Motor neuron (in vitro differentiated cells): ENCODE measurements at regions not wholly inside any gene's neighbourhood (a gene's known extent, or its start where the extent isn't known, plus 50 kb on each side); places are given as distances from the start of the nearest gene placed in this dataset.

Experiments
- ATAC-seq, 8 experiments: fragments of 200-7000 bp; cut with Tn5 transposase; replicated peaks in 6 of 8; 2 replicates each; pipeline ENCODE4 v1.8.0; 2021; ENCODE audit warnings: mild to moderate bottlenecking in 8 of 8, moderate library complexity in 8 of 8
- H3K27ac ChIP-seq, 2 donors: fragments of 250-450 bp; sonication (Bioruptor Pico); 2 replicates each; pipeline ENCODE4 v1.9.0; 2021; ENCODE audit warnings: antibody characterized with exemption in 2 of 2, mild to moderate bottlenecking in 2 of 2, moderate library complexity in 1 of 2
- H3K4me1 ChIP-seq, 2 donors: fragments of 250-450 bp; sonication (Bioruptor Pico); replicated peaks in 1 of 2; 2 replicates each; pipeline ENCODE4 v1.6.1; 2021; ENCODE audit warnings: antibody characterized with exemption in 2 of 2, mild to moderate bottlenecking in 2 of 2, moderate library complexity in 1 of 2
- H3K4me3 ChIP-seq, 5 donors: fragments of 250-450 bp; sonication (Bioruptor Pico); 2 replicates each; pipeline ENCODE4 v1.9.0; 2021; ENCODE audit warnings: antibody characterized with exemption in 5 of 5, mild to moderate bottlenecking in 5 of 5, moderate library complexity in 4 of 5
- WGBS, 10 experiments: fragments of 450-650 bp; shearing (Covaris generic); methylation state at CpG; one replicate each; pipeline ENCODE4 v1.0.0; 2022; 5-methylcytosine and 5-hydroxymethylcytosine counted together
- in situ Hi-C, 9 experiments: fragments of 400-800 bp; cut with MboI; loops; one replicate each; pipeline ENCODE4 v1.15.0; 2021; ENCODE audit warnings: low sequenced_read_pairs in 9 of 9, low pct_unique_long_range_greater_than_20kb in 2 of 9; ENCODE audit not compliant: unreplicated experiment in 9 of 9

DNA sequence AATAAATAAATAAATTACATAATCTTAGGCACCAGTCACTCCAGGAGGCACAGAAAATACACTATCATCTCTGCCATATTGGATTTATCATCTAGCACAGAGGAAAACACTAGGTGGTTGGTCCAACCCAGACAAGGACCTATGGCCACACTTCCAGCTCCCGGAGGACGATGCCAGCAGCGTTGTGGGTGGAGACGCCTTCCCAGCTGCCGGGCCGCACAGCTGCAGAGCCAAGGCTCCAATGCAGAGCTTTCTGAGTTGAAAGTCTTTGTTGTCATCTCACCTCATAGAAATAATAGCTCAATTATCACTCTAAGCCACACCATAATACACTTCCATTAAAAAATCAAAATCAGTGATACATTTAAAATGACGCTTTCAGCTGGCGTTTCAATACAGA, 457.1 kb upstream of the SALL3 start:
- ATAC-seq = no peak
- in situ Hi-C loops = no loop called here
- Histone ChIP-seq H3K4me1 (peaks cover 0 to 10% of the 10 kb centered on the region in 2 donors), H3K27ac (no peak overlapping the region), H3K4me3 (no peak overlapping the region)
- 37 to 100% (median 83%) methylated on average over 1 to 6 of the region's 8 CpGs; no CpG with 5 or more reads in 2 of the 10 experiments for WGBS, 10 experiments

DNA sequence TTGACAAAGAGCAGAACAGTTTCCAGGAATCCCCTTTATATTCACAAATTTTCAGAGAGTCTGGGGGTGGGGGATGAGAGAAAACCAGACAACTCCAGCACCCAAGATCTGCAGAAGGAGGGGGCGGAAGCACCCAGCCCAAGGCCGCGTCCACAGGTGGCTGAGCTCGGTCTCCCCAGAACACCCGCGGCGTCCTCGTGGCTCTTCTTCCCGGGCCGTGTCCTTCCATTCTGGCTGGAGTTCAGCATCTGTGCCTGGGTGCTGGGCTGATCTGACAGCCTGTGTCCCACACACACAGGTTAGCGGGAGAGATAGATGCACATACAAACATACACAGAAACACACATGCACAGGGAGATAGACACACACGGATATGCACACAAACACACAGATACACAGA, 455.8 kb upstream of the SALL3 start:
- Histone ChIP-seq H3K27ac (no peak overlapping the region), H3K4me1 (peaks cover 4 to 23% of the 10 kb centered on the region in 2 donors), H3K4me3 (no peak overlapping the region)
- no peak for ATAC-seq
- WGBS, 10 experiments = 0 to 100% (median 58%) methylated on average over 1 to 4 of the region's 12 CpGs; no CpG with 5 or more reads in 4 of the 10 experiments
- in situ Hi-C loops = no loop called here

- in situ Hi-C loops = no loop called here
- 38 to 100% (median 77%) methylated on average over 2 to 11 of the region's 11 CpGs for WGBS, 10 experiments
These were observed 454.1 kb upstream of the SALL3 start for GRCh38 chr18:78525366-78526111.

GRCh38 chr18:78526275-78526674, 453.3 kb upstream of the SALL3 start:
- peaks cover 7 to 27% of the 10 kb centered on the region in 2 donors for H3K4me1 ChIP-seq
- in situ Hi-C loops = no loop called here
- ATAC-seq = no peak
- H3K27ac ChIP-seq = no peak overlapping the region
- WGBS, 10 experiments = 10 to 94% (median 45%) methylated on average over 2 to 10 of the region's 10 CpGs
- no peak overlapping the region for H3K4me3 ChIP-seq

More at GRCh38 chr18:78525366-78526111, 454.1 kb upstream of the SALL3 start:
- no peak overlapping the region for H3K4me3 ChIP-seq
- H3K27ac ChIP-seq = no peak overlapping the region
- ATAC-seq = no peak
- peaks cover 7 to 27% of the 10 kb centered on the region in 2 donors for H3K4me1 ChIP-seq

DNA sequence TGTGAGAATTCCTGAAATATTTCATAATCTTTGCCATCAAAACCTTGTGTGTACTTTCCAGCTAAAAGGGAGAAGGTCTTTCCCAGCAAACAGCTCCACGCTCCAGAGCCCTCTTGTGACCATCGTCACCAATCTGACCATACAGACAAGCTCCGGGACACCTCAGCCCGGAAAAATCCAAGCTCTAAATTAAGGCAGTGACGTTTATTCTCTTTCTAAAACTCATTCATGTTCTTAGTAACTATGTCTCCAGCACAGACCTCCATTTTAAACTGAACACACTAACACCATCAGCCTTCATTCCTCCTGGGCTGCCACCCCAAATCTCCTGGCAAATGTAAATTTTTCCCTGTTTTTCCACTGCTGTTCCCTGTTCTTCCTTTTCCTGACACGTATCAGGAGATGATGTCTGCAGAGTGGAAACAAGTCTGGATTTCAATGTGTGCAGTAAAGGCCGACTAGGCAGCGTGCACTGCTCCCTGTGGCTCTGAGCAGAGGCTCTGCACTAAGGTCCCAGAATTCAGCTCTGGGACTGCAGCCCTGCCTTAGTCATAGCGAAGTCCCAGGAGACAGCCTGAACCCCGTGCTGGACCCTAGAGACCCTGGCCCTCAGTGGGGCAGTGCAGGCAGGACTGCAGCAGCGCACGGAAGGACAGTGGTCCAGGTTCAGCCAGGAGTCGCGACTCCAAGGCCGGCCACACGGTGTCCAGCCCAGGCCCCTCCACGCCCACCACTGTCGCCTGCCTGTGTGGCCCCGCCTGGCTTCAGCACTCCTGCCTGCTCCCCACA, 452.5 kb upstream of the SALL3 start:
- peak in 4 of 8 experiments; percentile 50 to 64 (median 56) for ATAC-seq
- Histone ChIP-seq H3K4me3 (no peak overlapping the region), H3K4me1 (peaks cover 7 to 27% of the 10 kb centered on the region in 2 donors), H3K27ac (no peak overlapping the region)
- in situ Hi-C loops = no loop called here
- WGBS, 10 experiments = 9 to 88% (median 60%) methylated on average over 1 to 11 of the region's 19 CpGs; no CpG with 5 or more reads in 1 of the 10 experiments

- Histone ChIP-seq H3K4me1 (peaks cover 7 to 27% of the 10 kb centered on the region in 2 donors), H3K4me3 (no peak overlapping the region), H3K27ac (peak overlapping the region in 1 of 2 donors; percentile 14)
- peak in 4 of 8 experiments; percentile 32 to 59 (median 46) for ATAC-seq
- WGBS, 10 experiments = 0 to 100% (median 74%) methylated on average over 1 to 8 of the region's 11 CpGs; no CpG with 5 or more reads in 2 of the 10 experiments
- in situ Hi-C loops = no loop called here
These were observed 451.6 kb upstream of the SALL3 start for GRCh38 chr18:78527984-78528383.

DNA sequence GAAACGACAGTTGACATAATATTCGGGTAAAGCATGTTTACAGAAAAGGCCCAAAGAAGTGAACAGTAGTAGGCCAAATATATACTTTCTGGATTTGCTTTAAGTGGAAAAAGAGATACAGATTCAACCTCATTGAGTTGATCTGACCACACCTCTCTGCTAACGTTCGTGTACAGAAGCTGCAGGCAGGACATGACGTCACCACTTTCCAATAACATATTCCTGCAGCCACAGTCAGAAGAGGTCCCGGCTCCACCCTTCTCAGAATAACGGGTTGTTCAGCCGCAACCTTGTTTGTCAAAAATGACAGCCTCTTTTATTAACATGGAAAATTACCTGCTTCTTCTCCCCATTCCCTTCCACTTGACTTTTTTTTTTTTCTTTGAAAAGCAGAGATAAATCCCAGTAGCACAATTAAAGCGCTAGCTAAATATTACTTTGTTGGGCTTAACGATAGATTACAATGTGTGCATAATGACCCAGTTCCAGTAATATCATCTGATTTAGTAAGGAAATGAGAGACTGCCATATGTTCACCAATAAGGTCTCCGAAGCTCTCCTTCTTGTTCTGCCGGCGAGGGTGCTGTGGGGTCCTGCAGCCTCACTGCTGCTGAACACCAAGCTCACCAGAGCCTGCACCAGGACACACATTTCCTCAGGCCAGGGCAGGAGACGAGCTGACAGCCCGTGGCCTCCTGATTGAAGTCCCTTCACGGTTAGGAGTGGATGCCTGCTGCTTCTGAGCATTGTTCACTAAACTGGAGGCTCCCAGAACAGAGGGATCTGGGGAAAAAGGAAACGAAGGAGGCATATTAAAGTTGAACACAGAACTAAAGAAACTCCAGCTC, 451.0 kb upstream of the SALL3 start:
- Histone ChIP-seq H3K4me1 (peaks cover 7 to 27% of the 10 kb centered on the region in 2 donors), H3K27ac (peak overlapping the region; percentile 21 to 34), H3K4me3 (no peak overlapping the region)
- 18 to 67% (median 43%) methylated on average over 1 to 14 of the region's 17 CpGs for WGBS, 10 experiments
- in situ Hi-C loops = no loop called here
- peak in 6 of 8 experiments; percentile 23 to 97 (median 95) for ATAC-seq

DNA sequence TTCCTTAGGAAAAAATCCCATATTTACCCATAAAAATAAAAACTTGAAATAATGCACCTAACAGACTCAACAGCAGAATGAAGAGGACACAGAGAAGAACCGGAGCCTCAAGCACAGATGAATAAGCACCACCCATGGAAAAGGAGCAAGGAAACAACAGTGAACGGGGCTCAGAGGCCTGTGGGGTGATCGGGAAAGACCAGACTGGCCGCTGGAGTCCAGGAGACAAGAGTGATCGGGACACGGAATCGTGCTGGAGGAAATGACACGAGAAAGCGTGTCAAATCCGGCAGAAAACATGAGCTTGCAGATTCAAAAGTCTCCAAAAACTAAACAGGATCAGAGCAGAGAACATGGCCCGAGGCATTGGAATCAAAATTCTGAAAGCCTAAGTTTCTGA, 448.0 kb upstream of the SALL3 start:
- peaks cover 7 to 26% of the 10 kb centered on the region in 2 donors for H3K4me1 ChIP-seq
- H3K27ac ChIP-seq = no peak overlapping the region
- in situ Hi-C loops = no loop called here
- H3K4me3 ChIP-seq = no peak overlapping the region
- 6 to 96% (median 73%) methylated on average over 3 to 11 of the region's 11 CpGs; no CpG with 5 or more reads in 3 of the 10 experiments for WGBS, 10 experiments
- no peak for ATAC-seq

DNA sequence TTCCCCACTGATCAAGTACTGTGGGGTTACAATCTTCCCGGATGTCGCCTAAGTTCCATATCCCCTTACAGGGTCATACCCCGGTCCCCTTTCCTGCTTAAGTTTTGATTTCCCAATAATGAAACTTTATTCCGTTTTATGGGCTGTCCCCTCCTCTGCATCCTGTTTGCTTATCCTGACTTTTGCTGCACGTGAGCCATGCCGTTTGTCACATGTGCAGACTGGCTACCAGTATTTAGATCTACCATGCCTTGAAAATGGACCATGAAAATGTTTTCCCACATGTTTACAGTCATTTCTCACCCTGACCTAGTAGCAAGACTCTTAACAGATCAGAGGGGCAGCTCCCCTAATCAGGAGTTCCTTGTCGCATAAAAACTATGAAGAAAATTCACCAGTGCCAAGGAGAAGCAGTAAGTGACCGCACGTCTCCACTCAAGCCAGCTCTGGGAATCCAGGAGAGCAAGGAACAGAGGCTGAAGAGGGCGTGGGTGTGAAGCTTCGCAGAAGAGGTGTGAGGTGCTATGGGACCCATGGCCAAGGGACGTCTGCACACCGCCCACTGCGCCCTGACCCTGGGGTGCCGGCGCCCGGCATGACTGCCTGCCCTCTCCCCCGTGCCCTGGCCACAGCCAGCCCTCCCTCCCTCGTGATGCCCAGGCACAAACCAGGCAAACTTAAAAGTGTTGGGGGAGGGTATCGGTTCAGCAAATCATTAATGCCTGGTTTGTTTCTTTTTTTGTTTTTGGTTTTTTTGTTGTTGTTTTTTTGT, 440.8 kb upstream of the SALL3 start:
- H3K27ac ChIP-seq = no peak overlapping the region
- H3K4me3 ChIP-seq = no peak overlapping the region
- WGBS, 10 experiments = 24 to 100% (median 91%) methylated on average over 1 to 6 of the region's 20 CpGs
- no peak for ATAC-seq
- in situ Hi-C loops = no loop called here
- no peaks in the 10 kb centered on the region for H3K4me1 ChIP-seq

- ATAC-seq = peak in 2 of 8 experiments; percentile 36 to 61
- no peak overlapping the region for H3K27ac ChIP-seq
- no peaks in the 10 kb centered on the region for H3K4me1 ChIP-seq
- in situ Hi-C loops = no loop called here
- no peak overlapping the region for H3K4me3 ChIP-seq
- 0 to 90% (median 83%) methylated on average over 1 to 9 of the region's 18 CpGs; no CpG with 5 or more reads in 3 of the 10 experiments for WGBS, 10 experiments
These were observed 438.7 kb upstream of the SALL3 start for GRCh38 chr18:78540636-78541529.

DNA sequence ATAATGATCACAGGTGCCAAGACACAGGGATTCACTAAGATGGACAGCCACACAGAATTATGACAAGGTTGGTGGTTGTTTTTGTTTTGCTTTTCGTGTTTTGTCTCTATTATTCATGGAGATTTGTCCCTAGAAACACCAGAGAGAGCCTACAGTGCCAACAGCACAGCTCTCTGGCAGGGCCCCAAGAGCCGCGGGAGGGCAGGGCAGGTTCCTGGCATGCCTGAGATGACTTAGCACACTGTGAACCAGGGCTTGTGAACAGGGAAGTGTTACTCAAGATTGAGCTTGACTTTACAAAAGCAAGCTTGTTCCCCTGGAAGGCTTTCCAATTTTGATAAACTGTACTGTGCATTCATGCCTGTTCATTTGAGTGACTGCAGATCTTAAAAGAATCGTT, 437.4 kb upstream of the SALL3 start:
- in situ Hi-C loops = no loop called here
- 13 to 71% (median 60%) methylated on average over 1 to 4 of the region's 4 CpGs; no CpG with 5 or more reads in 4 of the 10 experiments for WGBS, 10 experiments
- H3K27ac ChIP-seq = no peak overlapping the region
- H3K4me3 ChIP-seq = no peak overlapping the region
- H3K4me1 ChIP-seq = no peaks in the 10 kb centered on the region
- ATAC-seq = peak in 4 of 8 experiments; percentile 24 to 41 (median 34)
